ENCODE measurements at regions not wholly inside any gene's neighbourhood (a gene's known extent, or its start where the extent isn't known, plus 50 kb on each side); places are given as distances from the start of the nearest gene placed in this dataset.
"Not testable (repeated sequence)": the region's sequence is repeated elsewhere in the genome, so short reads cannot be mapped to it uniquely, and the experiment has no call there.

DNA sequence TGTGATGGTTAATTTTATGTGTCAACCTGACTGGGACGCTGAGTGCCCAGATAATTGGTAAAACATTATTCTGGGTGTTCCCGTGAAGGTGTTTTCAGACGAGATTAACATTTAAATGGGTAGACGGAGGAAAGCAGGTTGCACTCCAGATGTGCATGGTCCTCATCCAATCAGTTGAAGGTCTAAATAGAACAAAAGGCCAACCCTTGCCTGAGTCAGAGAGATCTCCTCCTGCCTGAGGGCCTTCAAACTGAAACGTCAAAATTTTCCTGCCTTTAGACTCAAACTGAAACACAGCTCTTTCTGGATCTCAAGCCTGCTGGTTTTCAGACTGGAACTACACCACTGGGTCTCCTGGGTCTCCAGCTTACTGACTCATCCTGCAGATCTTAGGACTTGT lies 73.5 kb downstream of the NPIPA8 start:
- DNase-seq (ENCODE audit: low read depth in 3 of 3) = not testable (repeated sequence)

GRCh38 chr16:18261848-18262247 lies 74.7 kb downstream of the NPIPA8 start:
- not testable (repeated sequence) for DNase-seq (ENCODE audit: low read depth in 3 of 3)

DNA sequence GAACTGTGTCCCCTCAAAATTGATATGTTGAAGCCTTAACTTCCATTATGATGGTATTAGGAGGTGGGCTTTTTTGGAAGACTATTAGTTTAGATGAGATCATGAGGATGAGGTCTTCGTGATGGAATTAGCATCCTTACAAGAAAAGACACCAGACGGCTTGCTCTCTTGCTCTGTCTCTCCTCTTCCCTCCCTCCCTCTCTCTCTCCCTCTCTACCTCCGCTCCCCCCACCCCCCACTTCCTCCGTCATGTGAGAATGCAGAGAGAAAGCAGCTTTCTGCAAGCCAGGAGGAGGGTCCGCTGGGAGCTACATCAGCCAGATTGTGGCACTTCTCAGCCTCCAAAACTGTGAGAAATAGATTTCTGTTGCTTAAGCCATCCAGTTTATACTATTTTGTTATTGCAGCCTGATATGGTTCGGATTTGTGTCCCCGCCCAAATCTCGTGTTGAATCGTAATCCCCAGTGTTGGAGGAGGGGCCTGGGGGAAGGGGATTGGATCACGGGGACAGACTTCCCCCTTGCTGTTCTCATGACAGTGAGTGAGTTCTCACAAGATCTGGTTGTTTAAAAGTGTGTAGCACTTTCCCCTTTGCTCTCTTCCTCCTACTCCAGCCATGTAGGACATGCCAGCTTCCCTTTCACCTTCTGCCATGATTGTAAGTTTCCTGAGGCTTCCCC lies 76.9 kb downstream of the NPIPA8 start:
- DNase-seq (ENCODE audit: low read depth in 3 of 3) = not testable (repeated sequence)

GRCh38 chr16:18252943-18253342 lies 83.6 kb downstream of the NPIPA8 start:
- DNase-seq (ENCODE audit: low read depth in 3 of 3) = not testable (repeated sequence)

DNA sequence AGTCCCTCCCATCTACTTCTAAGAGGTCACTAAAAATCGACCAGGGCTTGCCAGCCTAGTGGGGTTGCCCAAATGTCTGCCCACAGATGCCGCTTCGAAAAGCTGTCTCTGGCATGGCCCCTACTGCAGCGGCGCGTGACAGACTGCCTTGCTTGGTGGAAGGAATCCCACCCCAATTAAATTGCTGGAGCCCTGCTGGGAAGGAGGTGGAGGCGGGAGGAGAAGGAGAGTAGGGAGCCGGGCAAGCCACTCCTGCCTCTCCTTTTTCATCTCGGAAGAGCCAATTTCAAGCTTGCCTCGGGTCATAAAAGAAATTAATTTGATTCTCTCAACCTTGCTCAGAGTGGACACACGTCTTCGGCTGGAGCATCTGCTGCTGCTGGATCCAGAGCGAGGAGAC lies 106.0 kb downstream of the NPIPA8 start:
- DNase-seq (ENCODE audit: low read depth in 3 of 3) = not testable (repeated sequence)

DNA sequence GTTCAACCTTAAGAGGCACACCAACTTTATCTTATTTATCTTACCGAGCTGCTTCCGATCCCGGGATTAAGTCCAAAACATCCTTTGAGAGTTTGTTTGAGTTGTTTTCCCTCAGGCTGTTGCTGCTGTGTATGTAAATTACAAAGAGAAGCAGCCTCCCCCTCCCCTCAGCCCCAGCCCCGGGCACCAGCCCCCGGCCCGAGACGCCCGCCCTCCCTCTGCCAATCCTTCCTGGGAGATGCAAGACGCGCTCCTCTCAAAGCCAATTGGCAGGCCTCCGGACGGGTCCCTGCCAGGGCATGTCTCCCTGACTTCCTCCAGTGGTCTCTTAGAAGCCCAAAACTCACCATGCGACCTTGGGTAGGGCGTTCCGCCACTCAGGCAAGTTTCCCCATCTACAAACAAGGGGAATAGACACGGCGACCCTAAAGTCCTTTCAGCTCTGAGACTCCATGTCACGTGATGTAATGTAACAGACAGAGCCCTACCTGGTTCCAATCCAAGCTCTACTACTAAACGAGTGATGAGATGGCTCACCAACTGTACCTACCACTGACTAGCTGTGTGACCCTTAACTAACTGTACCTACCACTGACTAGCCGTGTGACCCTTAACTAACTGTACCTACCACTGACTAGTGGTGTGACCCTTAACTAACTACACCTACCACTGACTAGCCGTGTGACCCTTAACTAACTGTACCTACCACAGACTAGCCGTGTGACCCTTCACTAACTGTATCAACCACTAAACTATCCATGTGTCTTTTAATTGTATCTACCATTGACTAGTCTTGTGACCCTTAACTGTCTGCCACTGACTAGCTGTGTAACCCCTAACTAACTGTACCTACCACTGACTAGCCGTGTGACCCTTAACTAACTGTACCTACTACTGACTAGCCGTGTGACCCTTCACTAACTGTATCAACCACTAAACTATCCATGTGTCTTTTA lies 114.2 kb downstream of the NPIPA8 start:
- not testable (repeated sequence) for DNase-seq (ENCODE audit: low read depth in 3 of 3)

DNA sequence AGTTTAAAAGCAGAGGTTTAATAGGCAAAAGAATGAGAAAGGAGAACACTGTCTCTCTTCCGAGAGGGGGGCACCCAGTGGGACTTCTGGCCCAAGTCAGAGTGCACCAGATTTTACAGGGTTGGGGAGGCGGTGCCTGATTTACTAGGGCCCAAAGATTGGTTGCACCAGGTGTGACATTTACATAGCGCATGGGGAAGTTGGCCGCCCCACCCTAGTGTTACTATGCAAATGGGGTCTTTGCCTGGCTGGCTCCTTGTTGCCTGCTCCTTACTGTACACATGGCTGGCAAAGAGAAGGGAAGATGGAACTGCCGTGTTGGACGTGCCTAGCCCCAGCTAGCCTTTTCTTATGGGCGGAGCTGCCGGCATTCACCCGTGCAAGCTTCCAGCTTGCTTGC lies 118.8 kb downstream of the NPIPA8 start:
- not testable (repeated sequence) for DNase-seq (ENCODE audit: low read depth in 3 of 3)

DNA sequence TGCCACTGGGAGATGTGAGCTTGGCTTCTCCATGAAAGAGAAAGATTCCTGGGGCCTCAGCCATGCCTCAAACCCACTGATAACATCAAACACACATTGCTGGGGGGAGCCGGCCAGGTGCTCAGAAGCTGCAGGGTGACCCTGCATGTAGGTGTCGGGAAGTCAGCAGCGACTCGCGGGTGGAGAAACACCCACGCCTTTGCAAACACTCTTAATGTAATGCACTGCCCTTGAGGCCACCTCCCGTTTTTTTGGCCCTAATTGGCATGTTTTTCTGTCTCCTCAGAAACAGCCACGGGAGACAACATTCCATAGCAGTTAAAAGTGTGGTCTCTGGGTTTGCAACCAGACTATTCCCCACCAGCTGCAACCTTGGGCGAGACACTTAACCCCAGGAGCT lies 119.7 kb downstream of the NPIPA8 start:
- DNase-seq (ENCODE audit: low read depth in 3 of 3) = not testable (repeated sequence)

GRCh38 chr16:18213810-18214209 lies 122.7 kb downstream of the NPIPA8 start:
- DNase-seq (ENCODE audit: low read depth in 3 of 3) = not testable (repeated sequence)

DNA sequence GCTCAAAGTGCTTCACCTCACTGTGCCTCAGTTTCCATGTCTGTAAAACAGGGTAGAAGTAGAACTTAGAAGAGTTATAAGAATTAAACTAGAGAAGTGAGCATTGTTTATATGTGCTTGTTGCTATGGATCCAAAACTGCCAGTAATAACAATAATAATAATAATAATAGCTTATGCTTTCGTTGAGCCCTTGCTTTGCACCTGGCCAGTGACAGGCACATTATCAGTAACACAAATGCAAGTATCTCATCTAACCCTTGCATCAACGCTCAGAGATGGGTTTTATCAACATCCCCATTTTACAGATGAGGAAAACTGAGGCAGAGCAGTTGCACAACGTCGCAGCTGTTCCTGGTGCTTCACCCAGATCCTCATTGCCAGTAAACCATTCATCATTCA lies 125.0 kb downstream of the NPIPA8 start:
- not testable (repeated sequence) for DNase-seq (ENCODE audit: low read depth in 3 of 3)

GRCh38 chr16:18204786-18205185 lies 131.8 kb downstream of the NPIPA8 start:
- DNase-seq (ENCODE audit: low read depth in 3 of 3) = not testable (repeated sequence)

DNA sequence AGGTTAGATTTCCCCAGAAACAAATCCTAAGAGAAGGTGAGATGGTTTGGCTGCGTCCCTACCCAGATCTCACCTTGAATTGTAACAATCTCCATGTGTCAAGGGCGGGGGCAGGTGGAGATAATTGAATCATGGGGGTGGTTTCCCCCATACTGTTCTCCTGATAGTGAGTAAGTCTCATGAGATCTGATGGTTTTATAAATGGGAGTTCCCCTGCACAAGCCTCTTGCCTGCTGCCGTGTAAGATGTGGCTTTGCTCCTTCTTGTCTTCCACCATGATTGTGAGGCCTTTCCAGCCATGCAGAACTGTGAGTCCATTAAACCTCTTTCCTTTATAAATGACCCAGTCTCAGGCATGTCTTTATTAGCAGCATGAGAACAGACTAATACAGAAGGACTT lies 132.2 kb downstream of the NPIPA8 start:
- not testable (repeated sequence) for DNase-seq (ENCODE audit: low read depth in 3 of 3)

DNA sequence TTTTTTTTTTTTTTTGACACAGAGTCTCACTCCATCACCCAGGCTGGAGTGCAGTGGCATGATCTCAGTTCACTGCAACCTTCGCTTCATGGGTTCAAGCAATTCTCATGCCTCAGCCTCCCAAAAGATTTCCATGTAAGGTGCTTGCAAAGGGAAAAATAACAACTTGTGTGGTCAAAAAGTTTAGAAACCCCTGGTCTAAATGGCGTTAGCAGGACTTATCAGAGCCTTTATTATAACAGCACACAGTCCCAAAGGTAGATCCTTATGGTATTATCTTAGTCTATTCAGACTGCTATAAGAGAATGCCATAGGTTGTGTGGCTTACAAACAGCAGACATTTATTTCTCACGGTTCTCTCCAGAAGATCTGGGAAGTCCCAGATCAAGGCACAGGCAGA lies 135.0 kb downstream of the NPIPA8 start:
- not testable (repeated sequence) for DNase-seq (ENCODE audit: low read depth in 3 of 3)

GRCh38 chr16:18192389-18192788 lies 144.1 kb downstream of the NPIPA8 start:
- not testable (repeated sequence) for DNase-seq (ENCODE audit: low read depth in 3 of 3)

- DNase-seq (ENCODE audit: low read depth in 3 of 3) = not testable (repeated sequence)
These were observed 146.4 kb downstream of the NPIPA8 start for GRCh38 chr16:18190179-18190578.

DNA sequence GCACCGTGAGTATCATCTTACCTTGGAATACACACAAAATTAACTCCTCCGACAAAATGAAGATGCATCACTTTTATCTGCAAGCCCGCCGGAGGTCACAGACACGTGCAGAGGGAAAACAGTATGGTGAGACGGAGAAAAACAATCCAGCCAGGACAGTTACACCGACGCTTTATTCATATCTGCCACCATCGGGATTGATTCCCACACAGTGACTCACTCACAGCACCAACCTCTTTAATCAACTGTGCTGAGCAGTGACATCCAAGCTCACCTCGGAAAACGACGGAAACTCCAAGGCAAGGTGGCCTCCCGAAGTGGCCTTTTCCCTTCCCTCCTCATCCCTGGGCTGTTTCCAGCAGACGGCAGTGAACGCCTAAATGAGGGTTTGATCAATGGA lies 151.8 kb downstream of the NPIPA8 start:
- not testable (repeated sequence) for DNase-seq (ENCODE audit: low read depth in 3 of 3)

- not testable (repeated sequence) for DNase-seq (ENCODE audit: low read depth in 3 of 3)
These were observed 155.5 kb downstream of the NPIPA8 start for GRCh38 chr16:18181028-18181427.

DNA sequence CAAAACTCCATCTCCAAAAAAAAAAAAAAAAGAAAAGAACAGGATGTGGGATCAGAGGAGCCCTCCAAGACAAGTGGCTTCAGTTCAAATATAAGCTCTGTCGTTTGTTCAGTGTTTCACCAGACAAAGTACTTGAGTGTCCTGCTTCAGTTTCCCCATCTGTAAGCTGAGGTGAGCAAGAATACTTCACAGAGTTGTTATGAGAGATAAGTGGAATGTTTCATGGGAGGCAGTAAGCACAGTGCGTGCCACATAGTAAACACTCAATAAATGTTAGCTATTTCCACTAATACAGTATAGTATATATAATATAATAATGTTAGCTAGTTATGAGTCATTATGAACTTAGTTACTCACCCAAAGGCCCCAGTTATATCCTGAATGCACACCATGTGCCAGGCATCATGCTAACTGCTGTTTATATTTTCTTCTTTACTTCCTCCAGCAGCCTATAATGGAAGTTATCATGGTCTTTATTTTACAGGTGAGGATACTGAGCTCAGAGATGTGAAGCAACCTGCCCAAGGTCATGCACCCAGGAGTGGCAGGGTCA lies 162.5 kb downstream of the NPIPA8 start:
- DNase-seq (ENCODE audit: low read depth in 3 of 3) = not testable (repeated sequence)

DNA sequence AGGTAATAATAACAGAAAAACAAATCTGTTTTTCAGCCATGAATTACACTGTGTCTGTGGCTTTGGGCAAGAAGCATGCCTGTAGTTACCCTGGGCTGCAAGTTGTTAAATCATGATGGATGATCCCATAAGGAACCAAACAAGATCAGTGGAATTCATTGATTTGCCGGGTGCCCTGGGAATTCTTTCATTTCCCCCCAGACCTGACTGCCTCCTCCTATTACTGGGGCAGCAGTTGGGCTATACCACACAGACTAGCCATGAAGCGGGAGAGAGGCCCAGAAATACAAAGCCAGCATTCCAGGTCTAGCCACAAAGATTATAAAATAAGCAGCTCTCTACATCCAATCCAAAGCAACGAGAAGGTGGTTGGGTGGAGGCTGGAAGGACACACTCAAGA lies 174.2 kb downstream of the NPIPA8 start:
- DNase-seq (ENCODE audit: low read depth in 3 of 3) = not testable (repeated sequence)

GRCh38 chr16:18161224-18161623 lies 175.3 kb downstream of the NPIPA8 start:
- DNase-seq (ENCODE audit: low read depth in 3 of 3) = not testable (repeated sequence)

- DNase-seq (ENCODE audit: low read depth in 3 of 3) = not testable (repeated sequence)
These were observed 177.4 kb downstream of the NPIPA8 start for GRCh38 chr16:18159185-18159584.

DNA sequence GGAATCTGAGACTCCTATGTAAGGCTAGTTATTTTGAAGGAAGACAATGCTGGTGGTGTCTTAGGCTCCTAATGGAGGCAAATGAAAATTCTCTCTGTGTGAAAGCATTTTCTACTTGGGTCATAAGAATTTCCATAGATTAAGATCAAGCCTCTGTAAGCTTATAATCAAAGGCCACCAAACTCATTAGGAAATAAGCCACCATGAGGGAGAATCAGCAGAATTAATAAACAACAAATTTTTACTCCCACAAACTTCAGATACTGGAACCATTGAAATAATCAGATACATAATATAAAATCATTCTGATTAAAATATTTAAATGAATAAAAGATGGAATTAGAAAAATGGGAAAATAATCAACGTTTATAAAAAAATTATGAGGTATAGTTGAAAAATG lies 178.7 kb downstream of the NPIPA8 start:
- DNase-seq (ENCODE audit: low read depth in 3 of 3) = not testable (repeated sequence)

All from stimulated activated CD4-positive, alpha-beta T cell treated with anti-CD3 and anti-CD28 coated beads, TNF-alpha, amount 100 ng/mL, for 24 hours (primary cell).